EH (cell line): ENCODE measurements at regions not wholly inside any gene's neighbourhood (a gene's known extent, or its start where the extent isn't known, plus 50 kb on each side); places are given as distances from the start of the nearest gene placed in this dataset.

ENCODE experiments used
- DNase-seq: peaks from one replicate; pipeline ENCODE4 v3.0.0-alpha.2; 2015; ENCODE audit warnings: low read depth

GRCh38 chr6:10305790-10306415 lies 109.0 kb downstream of the TFAP2A start:
- peak; percentile 27 for DNase-seq

- no peak for DNase-seq
These were observed 111.0 kb downstream of the TFAP2A start for GRCh38 chr6:10303608-10304506.

GRCh38 chr6:10302566-10303235 lies 112.2 kb downstream of the TFAP2A start:
- DNase-seq, result no peak

- DNase-seq, result peak; percentile 26
These were observed 114.8 kb downstream of the TFAP2A start for GRCh38 chr6:10300071-10300470.

- peak; percentile 61 for DNase-seq
These were observed 117.0 kb downstream of the TFAP2A start for GRCh38 chr6:10297832-10298231.

GRCh38 chr6:10278746-10279145 lies 136.1 kb downstream of the TFAP2A start:
- DNase-seq, result peak; percentile 38

DNA sequence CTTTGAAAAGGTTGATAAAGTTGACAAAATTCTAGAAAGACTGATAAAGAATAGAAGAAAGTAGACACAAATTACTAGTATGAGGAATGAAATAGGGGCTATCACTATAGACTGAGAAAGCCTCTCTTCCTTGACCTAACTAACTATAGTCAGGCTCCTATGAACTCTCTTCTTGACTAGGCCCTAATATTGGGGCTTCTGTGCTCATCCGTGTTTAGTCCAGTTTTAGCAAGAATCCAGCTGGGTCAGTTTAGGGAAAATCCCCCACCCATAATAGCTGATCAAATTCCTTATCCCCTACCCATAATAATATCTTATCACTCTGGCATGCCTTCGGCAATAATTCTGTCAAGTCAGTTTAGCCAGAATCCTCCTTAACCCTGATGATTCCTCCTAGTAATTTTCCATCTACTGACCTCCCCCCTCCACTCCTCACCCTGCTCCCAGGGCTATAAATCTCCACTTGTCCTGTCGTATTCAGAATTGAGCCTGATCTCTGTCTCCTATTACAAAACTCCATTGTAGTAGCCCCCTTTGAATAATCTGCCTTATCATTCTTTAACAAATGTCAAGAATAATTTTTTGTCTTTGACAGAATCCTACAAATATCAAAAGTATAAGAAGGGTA lies 138.1 kb downstream of the TFAP2A start:
- peak; percentile 35 for DNase-seq

DNA sequence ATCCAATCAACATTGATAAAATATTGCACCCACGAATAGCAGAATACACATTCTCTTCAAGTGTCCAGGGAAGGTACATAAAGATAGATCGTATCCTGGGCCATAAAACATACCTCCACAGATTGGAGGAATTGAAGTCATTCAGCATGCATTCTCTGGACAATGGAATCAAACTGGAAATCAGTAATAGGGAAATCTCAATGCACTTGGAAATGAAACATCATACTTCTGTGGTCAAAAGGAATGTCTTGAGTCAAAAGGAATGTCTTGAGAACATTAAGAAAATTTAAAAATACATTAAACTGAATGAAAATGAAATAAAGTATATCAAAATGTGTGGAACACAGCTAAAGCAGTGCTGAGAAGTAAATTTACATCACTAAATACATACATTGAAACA lies 138.8 kb downstream of the TFAP2A start:
- DNase-seq, result peak; percentile 83

- peak; percentile 65 for DNase-seq
These were observed 142.3 kb downstream of the TFAP2A start for GRCh38 chr6:10272591-10272990.

- no peak for DNase-seq
These were observed 142.9 kb downstream of the TFAP2A start for GRCh38 chr6:10271982-10272381.

GRCh38 chr6:10269814-10270472 lies 144.9 kb downstream of the TFAP2A start:
- peak; percentile 72 for DNase-seq

DNA sequence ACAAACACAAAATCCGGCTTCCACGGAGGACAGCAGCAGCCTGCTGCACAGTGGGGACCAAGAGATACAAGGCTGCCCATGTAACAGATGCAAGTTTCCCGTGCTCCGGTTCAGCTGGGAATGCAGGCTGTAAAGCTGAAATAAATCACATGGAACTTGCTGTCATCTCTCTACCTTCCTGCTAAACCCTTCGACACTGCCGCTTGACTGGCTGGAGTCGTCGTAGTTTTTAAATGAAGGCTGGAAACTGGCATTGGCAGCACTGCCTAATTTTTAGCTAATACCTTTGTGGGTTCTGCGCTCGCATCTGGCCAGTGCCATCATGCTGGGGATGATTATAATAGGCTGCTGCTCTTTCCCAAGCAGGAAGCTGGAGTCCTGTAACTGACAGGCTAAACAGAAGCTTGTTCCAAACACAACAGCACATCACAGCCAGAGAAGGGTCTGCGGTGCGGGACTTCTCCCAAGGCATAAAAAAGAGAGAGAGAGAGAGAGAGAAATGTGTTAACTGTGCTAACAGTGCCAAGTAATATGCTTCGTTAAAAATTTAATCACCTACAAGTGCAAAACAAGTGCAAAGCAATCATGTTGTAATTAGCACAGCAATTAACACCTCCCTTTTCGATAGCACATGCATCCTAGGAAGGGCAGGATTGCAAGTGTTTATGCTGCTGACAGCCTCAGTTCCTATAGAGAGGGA lies 146.1 kb downstream of the TFAP2A start:
- no peak for DNase-seq

DNA sequence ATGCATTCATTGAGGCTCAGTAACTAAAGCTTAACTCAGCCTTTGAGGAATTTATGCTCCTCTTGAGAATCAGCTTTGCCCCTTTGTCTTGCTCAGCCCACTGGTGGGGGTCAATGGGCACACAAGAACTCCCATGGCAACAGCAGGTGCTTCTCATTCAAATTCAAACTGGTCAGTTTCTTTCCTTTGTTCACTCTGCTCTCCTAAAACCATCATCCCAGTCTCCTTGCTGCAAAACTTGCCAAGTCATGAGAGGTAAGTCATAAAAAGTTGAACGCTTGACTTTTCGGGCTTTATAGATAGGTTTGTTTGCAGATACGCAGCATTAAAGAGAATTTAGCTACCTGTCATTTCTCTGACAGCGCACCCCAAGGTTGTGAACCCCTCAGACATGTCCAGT lies 146.8 kb downstream of the TFAP2A start:
- no peak for DNase-seq

DNA sequence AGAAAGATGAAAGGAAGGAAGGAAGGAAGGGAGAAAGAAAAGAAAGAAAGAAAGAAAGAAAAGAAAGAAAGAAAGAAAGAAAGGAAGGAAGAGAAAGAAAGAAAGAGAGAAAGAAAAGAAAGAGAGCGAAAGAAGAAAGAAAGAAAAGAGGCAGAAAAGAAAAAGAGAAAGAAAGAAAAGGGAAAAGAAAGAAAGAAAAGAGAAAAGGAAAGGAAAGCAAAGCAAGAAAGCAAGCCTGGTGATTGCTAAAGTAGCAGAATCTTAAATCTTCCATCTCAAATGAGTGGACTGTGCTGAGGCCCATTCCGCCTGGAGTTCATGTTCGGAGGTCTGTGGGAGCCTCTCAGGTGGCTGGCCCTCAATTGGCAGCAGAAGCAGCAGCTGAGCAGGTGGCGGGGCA lies 148.4 kb downstream of the TFAP2A start:
- DNase-seq, result no peak

DNA sequence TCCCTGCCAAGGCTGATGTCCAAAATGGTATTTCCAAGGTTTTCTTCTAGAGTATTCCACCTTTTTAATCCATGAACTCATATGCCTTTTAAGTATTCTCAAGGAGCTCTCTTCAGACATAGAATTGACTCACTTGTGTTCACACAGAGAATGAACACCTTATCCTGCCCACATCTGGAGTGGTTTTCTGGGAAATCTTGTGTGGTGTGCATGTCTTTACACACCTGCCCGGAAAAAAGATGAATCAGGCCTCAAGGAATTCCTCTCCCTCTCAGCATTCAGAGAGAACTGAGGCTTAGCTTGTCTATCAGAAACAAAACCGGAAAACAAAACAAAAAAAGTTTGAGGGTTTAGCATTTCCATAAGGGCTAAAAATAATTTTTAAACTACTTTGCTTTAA lies 148.8 kb downstream of the TFAP2A start:
- DNase-seq, result no peak

DNA sequence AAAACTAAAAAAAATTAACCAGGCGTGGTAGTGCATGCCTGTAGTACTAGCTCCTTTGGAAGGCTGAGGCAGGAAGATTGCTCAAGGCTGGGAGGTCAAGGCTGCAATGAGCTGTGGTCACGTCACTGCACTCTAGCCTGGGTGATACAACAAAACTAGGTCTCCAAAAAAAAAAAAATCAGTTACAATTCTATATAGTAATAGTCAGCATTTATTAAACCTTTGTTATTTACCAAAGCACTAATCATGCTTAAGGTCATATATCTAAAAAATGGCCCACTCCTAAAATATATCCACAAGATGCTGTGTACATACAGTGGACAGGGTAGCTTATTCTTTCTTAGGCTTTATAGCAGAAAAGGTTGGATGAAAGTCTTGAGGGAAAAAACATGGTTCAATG lies 152.4 kb downstream of the TFAP2A start:
- no peak for DNase-seq

GRCh38 chr6:10259671-10260070 lies 155.2 kb downstream of the TFAP2A start:
- peak; percentile 79 for DNase-seq

DNA sequence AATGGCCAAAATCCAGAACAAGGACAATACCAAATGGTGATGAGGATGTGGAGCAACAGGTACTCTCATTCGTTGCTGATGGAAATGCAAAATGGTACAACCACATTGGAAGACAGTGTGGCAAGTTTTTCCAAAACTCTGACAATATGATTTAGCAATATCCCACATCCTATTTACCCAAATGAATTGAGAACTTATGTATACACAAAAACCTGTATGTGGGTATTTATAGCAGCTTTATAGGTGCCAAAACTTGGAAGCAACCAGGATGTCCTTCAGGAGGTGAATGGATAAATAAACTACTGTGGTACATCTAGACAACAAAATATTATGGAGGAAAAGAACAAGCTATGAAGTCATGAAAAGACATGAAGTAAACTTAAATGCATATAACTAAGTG lies 156.5 kb downstream of the TFAP2A start:
- no peak for DNase-seq

DNA sequence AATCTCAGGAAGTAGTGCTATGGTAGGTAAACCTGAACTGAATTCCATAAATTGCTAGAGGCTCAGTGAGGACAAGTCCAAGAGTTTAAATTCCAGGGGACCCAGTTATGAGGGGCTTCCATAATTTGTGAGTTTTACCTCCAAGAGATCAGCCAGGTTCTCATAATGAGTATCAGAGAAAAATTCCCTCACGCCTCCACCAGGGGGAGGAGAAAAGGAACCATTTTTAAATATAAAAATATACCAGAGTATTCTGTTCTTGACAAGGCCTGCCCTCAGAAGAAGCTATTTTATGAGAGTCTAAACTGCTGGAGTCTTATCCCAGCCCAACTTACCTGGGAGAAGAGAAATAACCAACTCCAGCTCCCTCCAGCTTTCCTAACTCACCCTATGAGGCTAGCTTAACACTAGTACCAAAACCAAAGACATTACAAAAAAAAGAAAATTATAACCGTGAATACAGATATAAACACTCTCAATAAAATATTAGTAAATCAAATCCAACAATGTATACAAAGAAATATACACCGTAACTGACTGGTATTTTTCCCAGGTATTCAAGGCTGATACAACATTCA lies 158.7 kb downstream of the TFAP2A start:
- no peak for DNase-seq

- no peak for DNase-seq
These were observed 164.1 kb downstream of the TFAP2A start for GRCh38 chr6:10250655-10251220.
